ENCODE measurements at regions not wholly inside any gene's neighbourhood (a gene's known extent, or its start where the extent isn't known, plus 50 kb on each side); places are given as distances from the start of the nearest gene placed in this dataset.

GRCh38 chr1:195934817-195935553 lies 673.3 kb downstream of the KCNT2 start:
- DNase-seq (ENCODE audit: low read depth, low spot score): no peak

- DNase-seq (ENCODE audit: low read depth, low spot score): no peak
Measured at GRCh38 chr1:195933835-195934234, 674.4 kb downstream of the KCNT2 start.

DNA sequence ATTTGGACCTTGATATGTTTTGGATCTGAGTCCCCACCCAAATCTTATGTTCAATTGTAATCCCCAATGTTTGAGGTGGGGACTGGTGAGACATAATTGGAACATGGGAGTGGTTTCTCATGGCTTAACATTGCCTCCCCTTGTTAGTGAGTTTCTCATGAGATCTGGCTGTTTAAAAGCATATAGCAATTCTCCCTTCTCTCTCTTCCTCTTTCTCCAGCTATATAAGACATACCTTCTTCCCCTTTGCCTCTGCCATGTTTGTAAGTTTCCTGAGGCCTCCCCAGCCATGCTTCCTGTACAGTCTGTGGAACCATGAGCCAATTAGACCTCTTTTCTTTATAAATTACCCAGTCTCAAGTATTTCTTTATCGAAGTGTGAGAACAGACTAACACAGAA lies 692.4 kb downstream of the KCNT2 start:
- no peak for DNase-seq (ENCODE audit: low read depth, low spot score)

DNA sequence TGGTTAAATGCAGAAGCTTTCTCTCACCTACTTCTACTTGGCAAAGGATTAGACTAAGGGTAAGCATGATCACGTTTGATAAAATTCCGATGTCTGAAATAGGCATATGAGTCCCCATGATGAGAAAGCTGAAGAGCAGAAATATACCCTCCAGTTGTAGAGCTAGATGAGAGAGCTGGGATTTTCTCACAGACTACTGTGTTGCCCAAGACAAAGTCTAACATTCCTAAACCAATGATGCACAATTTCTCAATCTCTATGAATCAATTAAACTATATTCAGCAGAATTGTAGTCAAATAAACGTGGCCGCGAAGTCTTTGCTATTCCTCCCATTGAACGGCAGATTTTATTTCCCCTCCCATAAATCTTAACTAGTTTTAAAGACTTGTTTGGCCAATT lies 699.2 kb downstream of the KCNT2 start:
- DNase-seq (ENCODE audit: low read depth, low spot score): no peak

GRCh38 chr1:195908121-195908520 lies 700.1 kb downstream of the KCNT2 start:
- no peak for DNase-seq (ENCODE audit: low read depth, low spot score)

DNA sequence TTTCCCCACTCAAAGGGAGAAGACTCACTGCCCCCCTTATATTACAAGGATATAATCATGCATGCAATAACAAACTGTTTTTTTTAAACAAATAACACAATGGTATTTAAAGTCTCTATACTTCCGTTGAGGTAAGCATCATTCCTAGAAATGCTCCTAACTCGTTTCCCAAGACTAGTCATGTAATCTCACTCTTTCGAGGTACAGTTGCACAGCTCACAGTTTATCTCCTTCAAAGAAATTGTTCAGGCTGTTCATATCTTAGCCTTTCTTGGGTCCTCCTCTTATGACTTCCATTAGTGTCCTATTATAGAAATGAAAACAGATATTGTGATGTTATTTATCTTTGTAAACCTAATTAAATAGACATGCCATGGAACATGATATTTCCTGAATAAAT lies 705.0 kb downstream of the KCNT2 start:
- no peak for DNase-seq (ENCODE audit: low read depth, low spot score)

- no peak for DNase-seq (ENCODE audit: low read depth, low spot score)
Measured at GRCh38 chr1:195902779-195903178, 705.5 kb downstream of the KCNT2 start.

- peak; percentile 0 for DNase-seq (ENCODE audit: low read depth, low spot score)
Measured at GRCh38 chr1:195899762-195900352, 708.4 kb downstream of the KCNT2 start.

DNA sequence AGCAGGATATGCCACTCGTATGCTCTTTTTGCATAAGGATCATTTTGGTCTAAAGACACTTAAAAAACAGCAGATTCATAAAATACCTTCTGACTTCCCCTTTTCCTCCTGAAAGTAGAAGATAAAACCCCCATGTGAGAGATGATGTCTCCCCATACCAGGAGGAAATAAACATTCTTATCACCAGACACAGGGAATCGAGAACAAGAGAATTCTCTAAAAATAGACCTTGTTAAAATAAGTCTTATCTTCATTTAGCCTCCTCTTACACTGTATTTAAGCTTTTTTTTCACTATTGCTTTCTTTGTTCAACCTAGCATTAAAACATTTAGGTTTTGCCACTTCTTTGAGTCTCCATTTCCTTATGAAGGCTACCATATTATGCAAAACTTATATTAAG lies 709.3 kb downstream of the KCNT2 start:
- DNase-seq (ENCODE audit: low read depth, low spot score): no peak

- no peak for DNase-seq (ENCODE audit: low read depth, low spot score)
Measured at GRCh38 chr1:195898373-195898772, 709.9 kb downstream of the KCNT2 start.

- DNase-seq (ENCODE audit: low read depth, low spot score): no peak
Measured at GRCh38 chr1:195897076-195897475, 711.2 kb downstream of the KCNT2 start.

DNA sequence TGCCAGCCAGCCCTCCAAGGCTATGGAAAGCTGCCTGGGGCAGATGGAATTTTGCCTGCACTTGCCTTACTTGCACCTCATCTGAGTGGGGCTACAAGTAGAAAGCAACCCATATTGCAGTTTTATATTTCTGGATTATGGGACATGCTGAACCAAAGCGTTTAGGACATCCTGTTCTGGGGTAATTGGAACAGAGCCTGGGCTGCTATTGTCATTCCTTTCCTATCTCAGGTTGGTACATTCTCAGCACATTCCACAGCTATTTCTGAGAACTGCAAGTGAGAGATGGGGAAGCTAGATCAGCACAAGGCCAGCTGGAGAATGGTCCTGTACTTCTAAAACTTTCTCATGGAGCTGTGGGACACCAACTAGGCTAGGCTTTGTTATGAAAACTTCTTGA lies 713.8 kb downstream of the KCNT2 start:
- no peak for DNase-seq (ENCODE audit: low read depth, low spot score)

- DNase-seq (ENCODE audit: low read depth, low spot score): no peak
Measured at GRCh38 chr1:195886000-195886399, 722.2 kb downstream of the KCNT2 start.

DNA sequence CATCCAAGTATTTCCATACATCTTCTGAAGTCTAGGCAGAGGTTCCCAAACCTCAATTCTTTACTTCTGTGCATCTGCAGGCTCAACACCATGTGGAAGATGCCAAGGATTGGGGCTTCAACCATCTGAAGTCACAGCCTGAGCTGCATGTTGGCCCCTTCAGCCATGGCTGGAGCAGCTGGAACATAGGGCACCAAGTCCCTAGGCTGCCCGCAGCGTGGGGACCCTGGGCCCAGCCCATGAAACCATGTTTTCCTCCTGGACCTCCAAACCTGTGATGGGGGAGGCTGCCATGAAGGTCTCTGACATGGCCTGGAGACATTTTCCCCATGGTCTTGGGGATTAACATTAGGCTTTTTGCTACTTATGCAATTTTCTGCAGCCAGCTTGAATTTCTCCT lies 729.8 kb downstream of the KCNT2 start:
- DNase-seq (ENCODE audit: low read depth, low spot score): no peak

GRCh38 chr1:195876792-195877191 lies 731.4 kb downstream of the KCNT2 start:
- no peak for DNase-seq (ENCODE audit: low read depth, low spot score)

GRCh38 chr1:195872376-195872775 lies 735.9 kb downstream of the KCNT2 start:
- no peak for DNase-seq (ENCODE audit: low read depth, low spot score)

- no peak for DNase-seq (ENCODE audit: low read depth, low spot score)
Measured at GRCh38 chr1:195867638-195868037, 740.6 kb downstream of the KCNT2 start.

GRCh38 chr1:195866781-195867222 lies 741.4 kb downstream of the KCNT2 start:
- DNase-seq (ENCODE audit: low read depth, low spot score): no peak

DNA sequence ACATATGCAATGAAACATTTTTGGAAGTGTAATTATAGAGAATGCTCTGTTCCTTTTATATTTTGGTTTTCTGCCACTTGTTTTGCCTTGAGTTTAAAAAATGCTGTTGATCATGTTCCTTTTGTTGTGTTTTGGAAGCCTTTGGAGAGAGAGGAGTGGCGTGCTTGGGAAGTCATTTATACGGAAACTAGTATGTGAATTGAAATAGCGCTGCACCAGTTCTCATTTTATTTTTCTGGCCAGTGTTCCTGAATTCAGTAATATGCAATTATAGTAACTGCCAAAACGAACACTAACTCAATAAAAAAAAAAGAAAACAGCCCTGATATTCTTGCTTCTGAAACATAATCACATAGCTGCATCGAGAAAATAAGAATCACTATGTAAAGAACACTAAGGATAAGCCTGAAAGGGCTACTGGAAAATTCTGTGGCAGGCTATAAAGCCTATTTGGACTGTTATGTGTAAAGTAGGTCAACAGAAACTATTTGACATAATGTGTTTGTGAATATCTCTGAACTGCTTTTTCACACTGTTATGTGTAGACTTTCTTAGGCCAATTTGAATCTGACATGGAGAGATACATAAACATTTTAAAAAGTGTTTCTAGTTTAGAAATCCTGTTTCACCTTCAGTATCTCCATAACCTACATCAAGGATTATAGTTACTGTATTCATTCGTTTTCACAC lies 742.0 kb downstream of the KCNT2 start:
- DNase-seq (ENCODE audit: low read depth, low spot score): no peak

DNA sequence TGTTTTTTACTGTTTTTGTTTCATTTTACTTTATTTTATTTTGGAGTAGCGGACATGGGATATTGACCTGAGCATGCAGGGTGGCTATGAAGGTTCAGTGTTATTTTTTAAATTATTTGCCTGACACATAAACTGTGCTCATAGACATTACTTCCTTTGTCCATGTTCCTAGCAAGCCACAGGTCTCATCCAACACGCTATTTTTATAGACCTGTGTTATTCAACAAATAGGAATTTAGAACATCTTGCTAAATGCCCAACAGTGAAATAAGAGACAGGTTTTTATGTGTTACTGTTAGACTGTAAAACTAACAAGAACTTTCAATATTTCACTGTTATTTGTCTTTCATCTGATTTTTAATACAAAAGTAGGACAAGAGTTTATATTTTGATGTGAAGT lies 756.4 kb downstream of the KCNT2 start:
- DNase-seq (ENCODE audit: low read depth, low spot score): no peak

DNA sequence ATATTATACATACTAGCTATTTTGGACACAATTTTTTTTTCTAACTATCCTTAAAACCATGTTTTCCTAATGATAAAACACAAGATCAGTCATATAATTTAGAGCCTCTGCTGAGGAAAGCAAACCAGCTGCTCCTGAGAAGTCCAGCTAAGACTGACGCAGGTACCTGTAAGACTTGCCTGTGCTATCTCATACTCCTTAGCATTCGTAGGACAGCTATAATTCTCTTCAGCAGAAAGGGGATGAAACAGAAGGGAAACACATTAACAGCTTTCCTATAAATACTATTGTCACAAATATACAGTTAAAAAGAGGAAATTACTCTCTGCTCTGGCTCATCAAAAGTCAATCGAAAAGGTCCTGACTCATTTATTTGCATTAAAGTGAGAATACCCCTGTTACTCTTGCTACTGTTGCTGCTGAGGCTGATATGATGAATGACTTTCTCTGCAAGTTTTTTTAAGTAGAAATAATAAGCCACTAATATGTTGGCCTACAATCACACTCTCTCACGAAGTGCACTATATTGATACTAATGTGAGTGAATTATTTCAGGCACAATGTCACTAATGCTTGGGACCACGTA lies 757.1 kb downstream of the KCNT2 start:
- DNase-seq (ENCODE audit: low read depth, low spot score): no peak

GRCh38 chr1:195849180-195849579 lies 759.1 kb downstream of the KCNT2 start:
- no peak for DNase-seq (ENCODE audit: low read depth, low spot score)
